WTC11 (cell line): ENCODE measurements at regions not wholly inside any gene's neighbourhood (a gene's known extent, or its start where the extent isn't known, plus 50 kb on each side); places are given as distances from the start of the nearest gene placed in this dataset.

Source experiments
- ATF1 ChIP-seq: sonication (generic); formaldehyde crosslinking; IDR thresholded peaks from 2 replicates; pipeline ENCODE4 v1.8.1; 2023; ENCODE audit warnings: mild to moderate bottlenecking, moderate library complexity, missing genetic modification reagents
- CREB1 ChIP-seq: sonication (generic); formaldehyde crosslinking; IDR thresholded peaks from 2 replicates; pipeline ENCODE4 v1.8.0; 2023; ENCODE audit warnings: mild to moderate bottlenecking, missing genetic modification reagents
- CTCF ChIP-seq: fragments of 200-600 bp; IDR thresholded peaks from 2 replicates; pipeline ENCODE4 v1.8.0; 2022; ENCODE audit warnings: antibody characterized with exemption
- ETV6 ChIP-seq: sonication (generic); formaldehyde crosslinking; IDR thresholded peaks from 2 replicates; pipeline ENCODE4 v1.8.1; 2022; ENCODE audit warnings: mild to moderate bottlenecking, missing genetic modification reagents
- NR3C1 ChIP-seq: sonication (generic); formaldehyde crosslinking; conservative IDR thresholded peaks from 2 replicates; pipeline ENCODE4 v1.8.1; 2023; ENCODE audit warnings: low read depth, mild to moderate bottlenecking, missing genetic modification reagents
- TEAD4 ChIP-seq: sonication (generic); formaldehyde crosslinking; IDR thresholded peaks from 2 replicates; pipeline ENCODE4 v1.8.0; 2022; ENCODE audit warnings: mild to moderate bottlenecking, missing genetic modification reagents
- USF1 ChIP-seq: sonication (generic); formaldehyde crosslinking; IDR thresholded peaks from 2 replicates; pipeline ENCODE4 v1.8.0; 2022; ENCODE audit warnings: mild to moderate bottlenecking, missing genetic modification reagents
- ZNF121 ChIP-seq: sonication (generic); formaldehyde crosslinking; IDR thresholded peaks from 2 replicates; pipeline ENCODE4 v1.8.0; 2023; ENCODE audit warnings: missing genetic modification reagents
- TF ChIP-seq, protein P1 (sequence below): sonication (generic); formaldehyde crosslinking; IDR thresholded peaks from 2 replicates; pipeline ENCODE4 v1.8.1; 2023; ENCODE audit warnings: mild to moderate bottlenecking, missing genetic modification reagents

DNA sequence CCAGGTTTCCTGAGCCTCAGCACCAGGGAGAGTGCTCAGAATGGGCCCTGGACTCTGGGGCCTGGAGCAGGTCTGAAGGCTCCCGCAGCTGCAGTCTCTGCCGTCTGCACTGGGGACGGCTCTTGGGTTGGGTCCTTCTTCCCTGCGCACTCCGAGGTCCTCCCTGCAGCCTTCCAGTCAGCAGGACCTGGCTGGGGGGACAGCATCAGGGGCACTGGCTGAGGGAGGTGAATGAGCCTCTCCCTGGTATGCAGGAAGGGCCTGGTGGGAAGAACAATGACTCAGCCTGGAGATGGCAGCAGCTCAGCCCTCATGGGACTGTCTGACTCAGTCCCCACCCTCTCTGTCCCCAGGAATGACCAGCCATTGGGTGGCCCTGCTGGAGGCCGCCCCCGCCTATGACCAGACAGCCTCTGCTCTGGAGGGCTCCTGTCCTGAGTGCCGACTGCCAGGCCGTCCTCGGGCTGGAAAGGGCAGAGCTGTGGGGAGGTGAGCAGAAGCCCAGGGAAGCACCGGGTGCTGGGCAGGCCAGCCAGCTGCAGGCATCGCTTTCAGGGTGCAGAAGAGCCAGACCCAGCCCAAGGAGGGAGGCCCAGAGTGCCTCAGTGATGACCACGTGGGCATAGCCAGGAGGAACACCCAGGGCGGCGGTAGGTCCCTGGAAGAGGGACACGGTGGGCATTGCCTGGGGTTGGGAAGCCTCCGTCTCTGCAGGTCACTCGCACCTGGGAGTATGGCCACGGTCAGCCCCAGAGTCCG lies 455.0 kb downstream of the BRD1 start:
- TF ChIP-seq ETV6 (CRISPR knock-in tag) (no peak), ATF1 (no peak), TEAD4 (no peak), CREB1 (CRISPR knock-in tag) (no peak), CTCF (no peak), USF1 (CRISPR knock-in tag) (no peak), ZNF121 (CRISPR knock-in tag) (no peak), NR3C1 (CRISPR knock-in tag) (no peak)
- TF ChIP-seq, protein P1, sequence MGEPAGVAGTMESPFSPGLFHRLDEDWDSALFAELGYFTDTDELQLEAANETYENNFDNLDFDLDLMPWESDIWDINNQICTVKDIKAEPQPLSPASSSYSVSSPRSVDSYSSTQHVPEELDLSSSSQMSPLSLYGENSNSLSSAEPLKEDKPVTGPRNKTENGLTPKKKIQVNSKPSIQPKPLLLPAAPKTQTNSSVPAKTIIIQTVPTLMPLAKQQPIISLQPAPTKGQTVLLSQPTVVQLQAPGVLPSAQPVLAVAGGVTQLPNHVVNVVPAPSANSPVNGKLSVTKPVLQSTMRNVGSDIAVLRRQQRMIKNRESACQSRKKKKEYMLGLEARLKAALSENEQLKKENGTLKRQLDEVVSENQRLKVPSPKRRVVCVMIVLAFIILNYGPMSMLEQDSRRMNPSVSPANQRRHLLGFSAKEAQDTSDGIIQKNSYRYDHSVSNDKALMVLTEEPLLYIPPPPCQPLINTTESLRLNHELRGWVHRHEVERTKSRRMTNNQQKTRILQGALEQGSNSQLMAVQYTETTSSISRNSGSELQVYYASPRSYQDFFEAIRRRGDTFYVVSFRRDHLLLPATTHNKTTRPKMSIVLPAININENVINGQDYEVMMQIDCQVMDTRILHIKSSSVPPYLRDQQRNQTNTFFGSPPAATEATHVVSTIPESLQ (CRISPR knock-in tag), result no peak
